Naive thymus-derived CD4-positive, alpha-beta T cell (primary cell): ENCODE measurements at regions not wholly inside any gene's neighbourhood (a gene's known extent, or its start where the extent isn't known, plus 50 kb on each side); places are given as distances from the start of the nearest gene placed in this dataset.
"Not testable (repeated sequence)": the region's sequence is repeated elsewhere in the genome, so short reads cannot be mapped to it uniquely, and the experiment has no call there.

ENCODE experiments used
- ATAC-seq: fragments of 150-1000 bp; cut with Tn5 transposase; 2 replicates; pipeline ENCODE4 v1.10.0; 2021; ENCODE audit warnings: mild to moderate bottlenecking, moderate library complexity
- CTCF ChIA-PET: fragments of 350-600 bp; sonication (Branson Sonifier 250); formaldehyde crosslinking; loops from one replicate; lab custom pipeline; 2021; ENCODE audit warnings: antibody characterized with exemption; lab: Charles Lee
- POLR2A ChIA-PET: fragments of 350-600 bp; sonication (Branson Sonifier 250); formaldehyde crosslinking; loops from one replicate; lab custom pipeline; 2021; ENCODE audit warnings: antibody characterized with exemption, inconsistent platforms; lab: Charles Lee
- DNase-seq, 9 donors: peaks; one replicate each; pipeline versions ENCODE4 v3.0.0 to v3.0.0-alpha.2; 2020 to 2022; ENCODE audit warnings: mixed read lengths in 1 of 9
- H3K27ac ChIP-seq: one replicate; pipeline ENCODE4 v1.7.0; 2013; ENCODE audit warnings: mild to moderate bottlenecking, low read depth, low read length, moderate library complexity
- H3K27me3 ChIP-seq, 2 donors: one replicate each; pipeline ENCODE4 v1.7.0; 2013; ENCODE audit warnings: low read length in 2 of 2, mild to moderate bottlenecking in 2 of 2, moderate library complexity in 2 of 2; ENCODE audit not compliant: control insufficient read depth in 2 of 2, insufficient read depth in 2 of 2
- H3K36me3 ChIP-seq, 3 experiments: 1 replicate in 2 of 3; 2 replicates in 1 of 3; pipeline ENCODE4 v1.7.0; 2013; ENCODE audit warnings: low read length in 3 of 3, mild to moderate bottlenecking in 3 of 3, moderate library complexity in 1 of 3; ENCODE audit not compliant: insufficient read depth in 3 of 3, control insufficient read depth in 2 of 3
- H3K4me1 ChIP-seq, 2 donors: one replicate each; pipeline ENCODE4 v1.7.0; 2013; ENCODE audit warnings: low read length in 2 of 2, mild to moderate bottlenecking in 2 of 2, moderate library complexity in 1 of 2; ENCODE audit not compliant: control insufficient read depth in 2 of 2, insufficient read depth in 2 of 2
- H3K4me3 ChIP-seq: 2 replicates; pipeline ENCODE4 v1.7.0; 2013; ENCODE audit warnings: mild to moderate bottlenecking, low read length
- H3K9me3 ChIP-seq, 3 experiments: 1 replicate in 2 of 3; 2 replicates in 1 of 3; pipeline ENCODE4 v1.7.0; 2013; ENCODE audit warnings: low read length in 3 of 3; ENCODE audit not compliant: control insufficient read depth in 2 of 3
- H3K27ac Mint-ChIP-seq, 9 donors: one replicate each; pipeline ENCODE4 v1.8.0; 2020 to 2022; ENCODE audit warnings: mixed read lengths in 9 of 9, mild to moderate bottlenecking in 8 of 9, moderate library complexity in 5 of 9, inconsistent platforms in 2 of 9
- H3K27me3 Mint-ChIP-seq, 5 donors: one replicate each; pipeline ENCODE4 v1.8.0; 2021 to 2022; ENCODE audit warnings: mixed read lengths in 5 of 5, mild to moderate bottlenecking in 1 of 5
- H3K36me3 Mint-ChIP-seq, 5 donors: one replicate each; pipeline ENCODE4 v1.8.0; 2020 to 2022; ENCODE audit warnings: mixed read lengths in 5 of 5, mild to moderate bottlenecking in 3 of 5, inconsistent platforms in 1 of 5
- H3K4me1 Mint-ChIP-seq, 7 donors: one replicate each; pipeline ENCODE4 v1.8.0; 2020 to 2022; ENCODE audit warnings: mixed read lengths in 7 of 7, mild to moderate bottlenecking in 3 of 7, inconsistent platforms in 1 of 7
- H3K4me3 Mint-ChIP-seq, 10 donors: one replicate each; pipeline ENCODE4 v1.8.0; 2020 to 2022; ENCODE audit warnings: mild to moderate bottlenecking in 10 of 10, mixed read lengths in 10 of 10, moderate library complexity in 6 of 10, inconsistent platforms in 2 of 10
- H3K9me3 Mint-ChIP-seq, 11 donors: one replicate each; pipeline ENCODE4 v1.8.0; 2020 to 2022; ENCODE audit warnings: mixed read lengths in 11 of 11, mild to moderate bottlenecking in 4 of 11, inconsistent platforms in 1 of 11, moderate library complexity in 1 of 11
- intact Hi-C, 2 donors: fragments of 100-400 bp; cut with micrococcal nuclease; formaldehyde crosslinking; loops; one replicate each; pipeline ENCODE4 v1.15.1; 2023

GRCh38 chr7:156509216-156509615 lies 131.4 kb upstream of the RNF32 start:
- H3K27ac Mint-ChIP-seq, result no peak overlapping the region
- Histone ChIP-seq H3K27ac (no peak overlapping the region), H3K4me3 (no peak overlapping the region), H3K4me1 (no peaks in the 10 kb centered on the region), H3K27me3 (no peaks in the 10 kb centered on the region), H3K36me3 (no peaks in the 10 kb centered on the region), H3K9me3 (peaks cover 0 to 23% (median 0%) of the 10 kb centered on the region in 3 experiments)
- intact Hi-C loops, result no loop called here
- peaks cover 9 to 62% (median 34%) of the 10 kb centered on the region in 11 donors for H3K9me3 Mint-ChIP-seq
- ChIA-PET POLR2A (no interaction called here), CTCF (no interaction called here)
- H3K4me3 Mint-ChIP-seq, result no peak overlapping the region
- peaks cover 6 to 33% (median 17%) of the 10 kb centered on the region in 5 donors for H3K27me3 Mint-ChIP-seq
- no peaks in the 10 kb centered on the region for H3K4me1 Mint-ChIP-seq
- H3K36me3 Mint-ChIP-seq, result peaks cover 0 to 24% (median 4%) of the 10 kb centered on the region in 5 donors
- ATAC-seq, result no peak
- DNase-seq, result no peak

- peaks cover 0 to 13% (median 0%) of the 10 kb centered on the region in 3 experiments for H3K9me3 ChIP-seq
- DNase-seq, result no peak
- ATAC-seq, result no peak
- Mint-ChIP-seq H3K4me1 (no peaks in the 10 kb centered on the region), H3K9me3 (peaks cover 5 to 44% (median 18%) of the 10 kb centered on the region in 11 donors), H3K27me3 (peaks cover 3 to 30% (median 13%) of the 10 kb centered on the region in 5 donors), H3K36me3 (peaks cover 0 to 18% (median under 1%) of the 10 kb centered on the region in 5 donors), H3K4me3 (no peak overlapping the region), H3K27ac (no peak overlapping the region)
- intact Hi-C loops, result no loop called here
- H3K27me3 ChIP-seq, result no peaks in the 10 kb centered on the region
- no peaks in the 10 kb centered on the region for H3K4me1 ChIP-seq
- H3K36me3 ChIP-seq, result no peaks in the 10 kb centered on the region
- H3K27ac ChIP-seq, result no peak overlapping the region
- ChIA-PET CTCF (no interaction called here), POLR2A (no interaction called here)
- no peak overlapping the region for H3K4me3 ChIP-seq
Measured at GRCh38 chr7:156505876-156506275, 134.7 kb upstream of the RNF32 start.

GRCh38 chr7:156504687-156505545 lies 135.7 kb upstream of the RNF32 start:
- Mint-ChIP-seq H3K4me1 (no peaks in the 10 kb centered on the region), H3K36me3 (peaks cover 0 to 16% (median 0%) of the 10 kb centered on the region in 5 donors), H3K4me3 (no peak overlapping the region), H3K9me3 (peaks cover 0 to 34% (median 16%) of the 10 kb centered on the region in 11 donors), H3K27me3 (peaks cover 3 to 30% (median 12%) of the 10 kb centered on the region in 5 donors), H3K27ac (no peak overlapping the region)
- ChIA-PET CTCF (no interaction called here), POLR2A (no interaction called here)
- no peak for DNase-seq
- no peak for ATAC-seq
- intact Hi-C loops, result no loop called here
- peaks cover 0 to 5% (median 0%) of the 10 kb centered on the region in 3 experiments for H3K9me3 ChIP-seq
- H3K36me3 ChIP-seq, result no peaks in the 10 kb centered on the region
- H3K4me3 ChIP-seq, result no peak overlapping the region
- H3K27ac ChIP-seq, result no peak overlapping the region
- H3K4me1 ChIP-seq, result no peaks in the 10 kb centered on the region
- H3K27me3 ChIP-seq, result no peaks in the 10 kb centered on the region

GRCh38 chr7:156504006-156504405 lies 136.6 kb upstream of the RNF32 start:
- no peak for DNase-seq
- intact Hi-C loops, result no loop called here
- Mint-ChIP-seq H3K27ac (no peak overlapping the region), H3K4me3 (no peak overlapping the region), H3K36me3 (peaks cover 0 to 10% (median 0%) of the 10 kb centered on the region in 5 donors), H3K9me3 (peaks cover 0 to 25% (median 9%) of the 10 kb centered on the region in 11 donors), H3K27me3 (peaks cover 3 to 30% (median 10%) of the 10 kb centered on the region in 5 donors), H3K4me1 (no peaks in the 10 kb centered on the region)
- Histone ChIP-seq H3K4me3 (no peak overlapping the region), H3K36me3 (no peaks in the 10 kb centered on the region), H3K27ac (no peak overlapping the region), H3K27me3 (no peaks in the 10 kb centered on the region), H3K9me3 (no peaks in the 10 kb centered on the region), H3K4me1 (no peaks in the 10 kb centered on the region)
- CTCF ChIA-PET, result no interaction called here
- POLR2A ChIA-PET, result no interaction called here
- no peak for ATAC-seq

GRCh38 chr7:156503196-156503595 lies 137.4 kb upstream of the RNF32 start:
- intact Hi-C loops, result no loop called here
- H3K4me3 Mint-ChIP-seq, result no peak overlapping the region

GRCh38 chr7:156501815-156502214 lies 138.8 kb upstream of the RNF32 start:
- DNase-seq, H3K27ac ChIP-seq, POLR2A ChIA-PET, H3K36me3 Mint-ChIP-seq, H3K9me3 ChIP-seq, ATAC-seq, H3K27ac Mint-ChIP-seq, H3K4me3 ChIP-seq, H3K36me3 ChIP-seq, H3K4me1 Mint-ChIP-seq, H3K27me3 ChIP-seq, H3K4me3 Mint-ChIP-seq, H3K9me3 Mint-ChIP-seq, CTCF ChIA-PET, H3K4me1 ChIP-seq, intact Hi-C loops: not testable (repeated sequence)
- H3K27me3 Mint-ChIP-seq, result peaks cover 0 to 25% (median 0%) of the 10 kb centered on the region in 5 donors

More at GRCh38 chr7:156503196-156503595, 137.4 kb upstream of the RNF32 start:
- ChIA-PET CTCF (no interaction called here), POLR2A (no interaction called here)
- no peaks in the 10 kb centered on the region for H3K27me3 ChIP-seq
- no peak overlapping the region for H3K27ac ChIP-seq
- Mint-ChIP-seq H3K36me3 (peaks cover 0 to 2% (median 0%) of the 10 kb centered on the region in 5 donors), H3K27ac (no peak overlapping the region), H3K9me3 (peaks cover 0 to 17% (median 3%) of the 10 kb centered on the region in 11 donors), H3K27me3 (peaks cover 0 to 30% (median 2%) of the 10 kb centered on the region in 5 donors), H3K4me1 (no peaks in the 10 kb centered on the region)
- no peak overlapping the region for H3K4me3 ChIP-seq
- no peak for ATAC-seq
- DNase-seq, result no peak
- no peaks in the 10 kb centered on the region for H3K9me3 ChIP-seq
- H3K4me1 ChIP-seq, result no peaks in the 10 kb centered on the region
- H3K36me3 ChIP-seq, result no peaks in the 10 kb centered on the region
